Kidney glomerular epithelial cell (primary cell): ENCODE measurements at regions not wholly inside any gene's neighbourhood (a gene's known extent, or its start where the extent isn't known, plus 50 kb on each side); places are given as distances from the start of the nearest gene placed in this dataset.
"Not testable (repeated sequence)": the region's sequence is repeated elsewhere in the genome, so short reads cannot be mapped to it uniquely, and the experiment has no call there.

Experiments
- DNase-seq: peaks from one replicate; lab custom pipeline; 2025; lab: John Stamatoyannopoulos, UW

- DNase-seq = no peak
Measured at GRCh38 chr20:55685425-55685824, 319.9 kb downstream of the CBLN4 start.

- no peak for DNase-seq
Measured at GRCh38 chr20:55684578-55684977, 320.7 kb downstream of the CBLN4 start.

- DNase-seq = no peak
Measured at GRCh38 chr20:55678970-55679667, 326.2 kb downstream of the CBLN4 start.

GRCh38 chr20:55678126-55678525 is 327.2 kb downstream of the CBLN4 start:
- DNase-seq = no peak

- DNase-seq = no peak
Measured at GRCh38 chr20:55677011-55677410, 328.3 kb downstream of the CBLN4 start.

- no peak for DNase-seq
Measured at GRCh38 chr20:55676097-55676496, 329.2 kb downstream of the CBLN4 start.

- no peak for DNase-seq
Measured at GRCh38 chr20:55668631-55669030, 336.7 kb downstream of the CBLN4 start.

GRCh38 chr20:55667955-55668354 is 337.4 kb downstream of the CBLN4 start:
- DNase-seq = no peak

- DNase-seq = no peak
Measured at GRCh38 chr20:55667024-55667423, 338.3 kb downstream of the CBLN4 start.

GRCh38 chr20:55656231-55656775 is 349.0 kb downstream of the CBLN4 start:
- no peak for DNase-seq

GRCh38 chr20:55650657-55651360 is 354.5 kb downstream of the CBLN4 start:
- no peak for DNase-seq

GRCh38 chr20:55649254-55649653 is 356.1 kb downstream of the CBLN4 start:
- DNase-seq = no peak

GRCh38 chr20:55646851-55647250 is 358.5 kb downstream of the CBLN4 start:
- DNase-seq = no peak

GRCh38 chr20:55641497-55641896 is 363.8 kb downstream of the CBLN4 start:
- no peak for DNase-seq

GRCh38 chr20:55635870-55636269 is 369.4 kb downstream of the CBLN4 start:
- no peak for DNase-seq

GRCh38 chr20:55632592-55632991 is 372.7 kb downstream of the CBLN4 start:
- no peak for DNase-seq

GRCh38 chr20:55629143-55629542 is 376.2 kb downstream of the CBLN4 start:
- not testable (repeated sequence) for DNase-seq

- no peak for DNase-seq
Measured at GRCh38 chr20:55626716-55627115, 378.6 kb downstream of the CBLN4 start.

- no peak for DNase-seq
Measured at GRCh38 chr20:55616367-55616766, 389.0 kb downstream of the CBLN4 start.

- no peak for DNase-seq
Measured at GRCh38 chr20:55615818-55616217, 389.5 kb downstream of the CBLN4 start.

- DNase-seq = no peak
Measured at GRCh38 chr20:55614220-55614757, 391.0 kb downstream of the CBLN4 start.

GRCh38 chr20:55610756-55611155 is 394.6 kb downstream of the CBLN4 start:
- no peak for DNase-seq

- DNase-seq = no peak
Measured at GRCh38 chr20:55605594-55605993, 399.7 kb downstream of the CBLN4 start.
